OCI-M2 (cell line): ENCODE measurements at regions not wholly inside any gene's neighbourhood (a gene's known extent, or its start where the extent isn't known, plus 50 kb on each side); places are given as distances from the start of the nearest gene placed in this dataset.

Experiments
- DNase-seq: peaks from one replicate; lab custom pipeline; 2025; ENCODE audit not compliant: unreplicated experiment; lab: John Stamatoyannopoulos, UW

- no peak for DNase-seq
Measured at GRCh38 chr5:120988941-120989340, 524.8 kb downstream of the PRR16 start.

GRCh38 chr5:120991569-120991968, 527.5 kb downstream of the PRR16 start:
- no peak for DNase-seq

GRCh38 chr5:120994112-120994511, 530.0 kb downstream of the PRR16 start:
- no peak for DNase-seq

- no peak for DNase-seq
Measured at GRCh38 chr5:120999550-120999949, 535.5 kb downstream of the PRR16 start.

DNA sequence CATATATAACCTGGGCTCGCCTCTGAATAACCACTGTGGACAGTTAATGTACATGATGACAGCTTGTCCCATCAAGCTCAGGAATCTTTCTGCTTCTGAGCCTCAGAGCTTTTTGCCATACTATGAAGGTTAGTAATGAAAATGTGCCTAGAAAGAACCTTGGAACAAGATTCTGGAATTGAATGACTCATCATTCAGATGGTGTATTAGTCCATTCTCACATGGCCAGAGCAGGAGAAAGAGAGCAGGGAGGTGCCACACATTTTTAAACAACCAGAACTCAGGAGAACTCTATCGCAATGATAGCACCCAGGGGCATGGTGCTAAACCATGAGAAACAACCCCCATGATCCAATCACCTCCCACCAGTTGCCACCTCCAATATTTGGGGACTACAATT, 542.1 kb downstream of the PRR16 start:
- DNase-seq, result no peak

DNA sequence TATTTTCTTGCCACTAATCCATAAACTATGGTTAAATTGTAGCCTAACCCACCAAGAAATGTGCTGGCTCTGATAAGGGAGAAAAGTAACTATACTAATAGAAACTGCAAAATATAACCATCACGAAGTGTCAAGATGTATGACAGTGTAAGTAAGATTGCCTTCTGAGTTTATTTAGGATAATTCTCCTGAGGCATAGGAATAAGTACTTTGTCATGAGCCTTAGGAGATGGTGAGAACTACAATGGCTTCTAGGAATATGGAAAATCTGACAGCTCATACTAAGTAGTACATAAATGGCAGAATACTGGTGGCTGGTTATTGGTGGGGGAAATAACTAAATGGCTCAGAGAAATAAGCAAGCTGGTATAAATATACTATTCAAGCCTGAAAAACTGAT, 543.9 kb downstream of the PRR16 start:
- no peak for DNase-seq

GRCh38 chr5:121009058-121009457, 545.0 kb downstream of the PRR16 start:
- no peak for DNase-seq

DNA sequence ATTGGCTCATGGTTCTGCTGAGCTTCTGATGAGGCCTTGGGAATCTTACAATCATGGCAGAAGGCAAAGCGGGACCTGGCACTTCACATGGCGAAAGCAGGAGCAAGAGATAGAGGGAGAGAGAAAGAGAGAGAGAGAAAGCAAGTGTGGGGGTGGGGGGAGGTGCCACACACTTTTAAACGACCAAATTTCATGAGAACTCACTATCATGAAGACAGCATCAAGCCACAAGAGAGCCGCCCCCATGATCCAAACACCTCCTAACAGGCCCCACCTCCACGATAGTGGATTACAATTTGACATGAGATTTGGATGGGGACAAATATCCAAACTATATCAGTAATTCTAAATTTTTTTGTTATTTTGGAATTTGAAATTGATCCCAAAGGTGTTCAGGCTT, 553.9 kb downstream of the PRR16 start:
- DNase-seq, result no peak

DNA sequence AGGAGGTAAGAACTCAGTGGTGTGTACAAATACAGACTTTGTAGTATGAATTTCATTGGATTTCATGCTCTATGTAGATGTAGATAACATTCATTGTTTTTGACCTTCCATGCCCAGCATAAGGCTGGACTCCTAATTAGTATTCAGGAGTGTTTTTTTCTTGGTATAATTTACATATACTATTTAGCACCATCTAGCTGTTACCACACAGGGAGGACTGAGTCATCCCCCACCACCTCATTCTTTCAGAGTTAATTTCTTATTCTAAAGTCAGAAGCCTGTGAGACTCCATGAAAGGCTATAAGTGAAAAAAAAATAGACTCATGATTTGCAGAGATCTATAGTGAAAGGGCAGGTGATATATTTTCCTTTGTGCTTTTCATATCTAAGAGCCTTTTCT, 555.0 kb downstream of the PRR16 start:
- DNase-seq, result no peak

- no peak for DNase-seq
Measured at GRCh38 chr5:121019734-121020133, 555.6 kb downstream of the PRR16 start.

DNA sequence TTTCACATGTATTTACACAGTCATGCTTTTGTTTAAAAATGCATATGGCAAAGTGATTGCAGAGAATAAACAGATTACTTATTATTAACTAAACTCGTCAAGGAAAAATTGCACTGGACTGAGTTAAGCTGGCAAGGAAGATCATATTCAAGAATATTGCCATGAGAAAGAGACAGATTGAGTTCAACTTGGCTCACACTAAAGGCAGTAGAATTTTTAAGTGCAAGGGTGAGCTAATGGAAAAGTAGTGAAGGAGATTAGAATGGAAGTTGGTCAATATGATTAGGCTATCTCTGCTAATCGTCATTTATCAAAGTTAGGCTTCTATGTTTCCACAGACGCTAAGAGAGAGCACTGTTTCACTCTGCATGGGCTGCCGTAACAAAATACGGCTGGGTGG, 557.6 kb downstream of the PRR16 start:
- no peak for DNase-seq

DNA sequence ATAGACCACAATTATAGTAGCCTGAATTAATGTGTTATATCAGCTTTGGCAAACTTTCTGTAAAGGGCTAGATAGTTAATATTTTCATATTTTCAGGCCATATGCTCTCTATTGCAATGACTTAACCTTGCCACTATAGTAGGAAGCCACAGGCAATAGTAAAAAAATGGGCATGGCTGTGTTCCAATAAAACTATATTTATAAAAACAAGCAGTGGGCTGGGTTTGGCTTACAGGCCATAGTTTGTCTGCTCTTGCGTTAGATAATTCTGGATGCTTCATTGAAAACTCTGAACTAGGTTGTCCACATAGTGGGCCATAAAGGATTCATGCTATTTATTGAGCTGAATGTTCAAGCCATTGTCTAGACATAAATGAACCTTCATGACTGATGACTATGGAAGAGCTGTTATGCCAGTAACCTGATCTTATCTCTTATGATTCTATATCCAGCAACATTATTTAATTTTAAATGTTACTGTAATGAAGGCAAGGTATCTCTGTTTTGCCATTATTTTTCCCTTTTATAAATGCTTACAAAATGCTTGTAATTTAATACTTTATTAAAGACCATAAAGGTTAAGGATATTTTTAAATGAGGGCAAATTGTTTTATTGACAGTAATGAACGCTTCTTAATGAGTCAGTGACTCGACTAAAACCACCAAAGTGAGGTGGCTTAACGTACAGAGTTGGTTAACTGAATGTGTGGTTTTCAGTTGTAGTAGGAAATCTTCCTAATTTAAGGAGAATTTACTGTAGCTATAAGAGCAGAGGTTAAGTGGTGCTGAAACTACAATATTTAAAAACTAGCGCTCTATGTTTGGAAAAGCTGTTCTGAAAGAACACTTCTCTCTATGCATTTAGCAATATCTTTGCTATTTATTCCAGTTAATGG, 560.6 kb downstream of the PRR16 start:
- DNase-seq, result no peak

GRCh38 chr5:121025671-121026070, 561.6 kb downstream of the PRR16 start:
- DNase-seq, result no peak

- no peak for DNase-seq
Measured at GRCh38 chr5:121027636-121028035, 563.5 kb downstream of the PRR16 start.

DNA sequence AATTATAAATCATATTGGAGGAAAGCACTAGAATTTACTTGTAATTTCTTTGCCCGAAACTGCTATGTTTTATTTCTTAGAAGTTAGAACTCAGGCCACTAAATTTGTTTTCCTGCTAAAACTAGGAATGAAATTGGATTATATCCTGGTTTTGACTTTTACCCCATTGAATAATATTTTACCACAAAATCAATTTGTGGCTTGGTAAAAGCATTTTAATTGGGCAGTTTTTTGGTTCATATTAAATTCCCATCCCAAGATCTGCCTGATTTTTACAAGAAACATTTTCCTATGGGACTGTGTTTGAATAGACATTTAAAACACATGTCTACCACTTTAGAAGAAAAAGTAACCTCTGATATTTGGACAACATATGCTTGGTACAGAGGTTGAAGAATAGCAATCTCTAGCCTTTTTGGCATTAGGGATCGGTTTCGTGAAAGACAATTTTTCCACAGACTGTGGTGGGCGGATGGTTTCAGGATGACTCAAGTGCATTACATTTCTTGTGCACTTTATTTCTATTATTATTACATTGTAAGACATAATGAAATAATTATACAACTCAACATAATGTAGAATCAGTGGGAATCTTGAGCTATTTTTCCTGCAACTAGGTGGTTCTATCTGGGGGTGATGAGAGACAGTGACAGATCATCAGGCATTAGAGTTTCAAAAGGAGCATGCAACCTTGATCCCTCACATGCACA, 565.6 kb downstream of the PRR16 start:
- DNase-seq, result no peak

- DNase-seq, result no peak
Measured at GRCh38 chr5:121031491-121031890, 567.4 kb downstream of the PRR16 start.

GRCh38 chr5:121033334-121033733, 569.2 kb downstream of the PRR16 start:
- no peak for DNase-seq

DNA sequence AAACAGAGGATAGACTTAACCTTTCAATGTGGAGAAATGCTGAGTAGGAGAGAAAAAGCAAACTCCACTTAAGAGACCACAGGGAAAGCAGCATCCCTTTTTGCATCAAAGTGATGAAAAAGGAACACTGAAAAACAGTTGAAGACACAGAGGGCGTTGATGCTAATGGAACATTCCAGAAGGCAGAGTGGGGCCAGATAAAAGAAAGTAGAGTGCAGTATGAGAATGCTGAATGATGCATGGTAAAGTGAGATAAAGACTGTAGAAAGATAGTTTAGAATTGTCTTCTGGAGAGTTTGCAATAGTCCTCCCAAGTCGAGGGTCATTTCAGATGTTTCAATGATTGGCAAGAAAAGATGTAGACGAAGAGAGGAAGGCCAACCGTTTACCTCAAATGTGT, 574.3 kb downstream of the PRR16 start:
- no peak for DNase-seq

GRCh38 chr5:121049971-121050370, 585.9 kb downstream of the PRR16 start:
- no peak for DNase-seq

DNA sequence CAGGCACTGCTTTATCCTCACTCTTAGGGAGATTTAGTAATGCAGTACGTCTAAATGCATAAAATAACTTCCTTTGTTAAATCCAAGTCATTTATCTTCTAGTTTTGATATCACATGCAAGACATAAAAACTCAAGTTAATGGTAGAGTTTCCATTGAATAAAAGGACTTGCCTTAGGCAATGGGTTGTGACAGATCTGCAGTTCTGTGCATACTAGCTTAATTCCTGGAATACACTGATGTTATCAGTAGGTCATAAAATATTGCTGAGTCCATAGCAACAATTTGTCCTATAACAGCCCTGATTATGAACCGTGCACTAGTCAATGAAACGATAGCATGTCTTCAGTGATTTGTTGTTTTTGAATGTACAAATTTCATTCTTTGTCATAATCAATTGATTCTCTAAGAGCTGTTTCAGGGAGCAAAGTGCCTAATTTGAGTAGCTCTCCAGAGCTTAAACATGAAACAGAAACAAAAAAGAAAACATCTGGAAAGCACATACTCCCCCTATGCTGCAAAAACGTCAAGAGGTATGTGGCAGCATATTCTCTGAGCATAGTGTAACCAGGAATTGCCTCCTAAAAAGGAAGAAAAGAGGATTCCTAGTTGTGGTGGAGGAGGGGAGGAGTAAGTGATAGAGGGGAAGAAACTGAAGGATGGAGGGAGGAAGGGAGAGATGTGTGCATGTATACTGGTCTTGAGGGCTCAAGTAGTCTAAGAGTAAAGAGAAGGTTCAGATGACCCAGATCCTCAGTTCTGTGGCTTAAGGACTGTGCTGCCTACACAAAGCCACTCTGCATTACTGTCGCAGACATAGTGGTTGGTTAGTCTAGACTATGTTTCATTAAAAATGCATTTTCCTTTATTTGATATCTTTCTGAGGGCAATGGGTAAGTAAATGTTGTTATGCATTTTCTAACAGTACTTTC, 589.2 kb downstream of the PRR16 start:
- DNase-seq, result no peak

DNA sequence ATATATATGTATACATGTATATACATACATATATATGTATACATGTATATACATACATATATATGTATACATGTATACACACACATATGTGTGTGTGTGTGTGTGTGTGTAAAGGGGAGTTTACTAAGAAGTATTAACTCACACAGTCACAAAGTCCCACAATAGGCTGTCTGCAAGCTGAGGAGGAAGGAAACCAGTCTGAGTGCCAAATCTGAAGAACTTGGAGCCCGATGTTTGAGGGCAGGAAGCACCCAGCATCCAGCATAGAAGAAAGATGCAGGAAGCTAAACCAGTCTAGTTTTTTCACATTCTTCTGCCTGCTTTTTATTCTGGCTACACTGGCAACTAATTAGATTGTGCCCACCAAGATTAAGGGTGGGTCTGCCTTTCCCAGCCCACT, 591.5 kb downstream of the PRR16 start:
- DNase-seq, result no peak
